ENCODE measurements at regions not wholly inside any gene's neighbourhood (a gene's known extent, or its start where the extent isn't known, plus 50 kb on each side); places are given as distances from the start of the nearest gene placed in this dataset.
"Not testable (repeated sequence)": the region's sequence is repeated elsewhere in the genome, so short reads cannot be mapped to it uniquely, and the experiment has no call there.

DNA sequence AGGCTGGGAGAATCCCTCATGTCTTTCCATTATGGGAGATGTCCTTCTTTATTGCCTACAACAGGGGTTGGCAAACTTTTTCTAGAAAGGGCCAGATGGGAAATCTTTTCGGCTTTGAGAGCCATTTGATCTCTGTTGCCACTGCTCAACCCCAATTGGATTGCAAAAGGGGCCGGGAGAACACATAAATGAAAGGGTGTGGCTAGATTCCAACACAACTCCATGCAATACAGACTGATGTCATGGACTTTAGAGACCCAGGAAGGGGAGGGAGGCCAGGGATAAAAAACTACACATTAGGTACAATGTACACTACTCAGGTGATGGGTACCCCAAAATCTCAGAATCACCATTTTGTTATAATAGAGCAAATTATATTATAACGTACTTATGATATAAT lies 97.6 kb upstream of the SIM2 start:
- DNase-seq (ENCODE audit: low read depth), result no peak

DNA sequence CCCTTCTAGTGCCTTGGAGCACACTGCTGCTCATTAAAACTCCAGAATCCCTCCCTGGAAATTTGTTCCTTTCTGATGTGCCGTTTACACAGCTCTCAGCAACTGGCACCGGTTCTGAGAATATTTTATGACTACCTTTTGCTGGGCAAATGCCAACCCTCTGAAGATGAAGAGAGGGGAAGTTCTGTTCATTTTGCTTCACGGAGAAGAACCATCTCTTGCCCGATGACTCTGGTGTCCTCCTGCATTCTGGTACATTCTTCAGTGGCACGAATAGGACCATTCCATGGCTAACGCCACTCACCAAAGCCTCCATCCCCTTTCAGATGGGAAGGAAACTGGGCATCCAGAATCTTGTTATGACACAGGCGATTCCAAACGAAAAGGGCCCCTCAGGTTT lies 96.2 kb upstream of the SIM2 start:
- no peak for DNase-seq (ENCODE audit: low read depth)

DNA sequence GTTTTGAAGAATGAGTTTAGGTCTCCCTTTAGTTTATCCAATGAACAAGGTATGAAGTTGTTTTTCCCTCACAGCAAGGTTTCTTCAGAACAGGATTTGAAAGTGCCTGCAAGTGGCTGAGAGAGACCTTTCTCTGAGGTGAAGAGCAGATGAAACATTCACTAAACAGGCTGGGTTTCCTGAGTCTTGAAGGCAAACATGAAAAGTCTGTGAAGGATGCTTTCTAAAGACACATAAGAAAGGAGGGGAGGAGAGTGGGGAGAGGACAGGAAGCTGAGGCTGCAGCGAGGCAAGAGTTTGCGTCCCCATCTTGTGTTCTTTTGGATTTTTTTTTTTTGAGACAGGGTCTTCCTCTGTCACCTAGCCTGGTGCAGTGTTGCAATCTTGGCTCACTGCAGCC lies 95.7 kb upstream of the SIM2 start:
- no peak for DNase-seq (ENCODE audit: low read depth)

DNA sequence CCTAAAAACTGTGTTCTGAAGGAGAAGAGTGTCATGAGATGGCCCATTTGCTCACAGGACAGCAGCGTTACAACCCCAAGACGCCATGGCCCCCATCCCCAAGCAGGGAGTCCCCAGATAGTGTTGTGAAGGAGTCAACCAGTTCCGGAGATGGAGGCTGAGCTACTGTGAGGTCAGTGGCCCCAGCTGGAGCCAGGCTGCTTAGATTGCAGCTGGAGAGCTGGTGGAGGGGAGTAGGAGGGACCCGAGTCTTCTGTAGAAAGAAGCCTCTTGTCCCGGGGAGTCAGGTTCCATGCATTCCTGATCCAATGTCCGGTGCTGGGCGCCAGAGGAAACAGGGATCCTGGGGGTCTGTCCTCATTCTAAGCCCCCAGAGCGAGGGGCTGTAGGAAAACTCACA lies 93.5 kb upstream of the SIM2 start:
- no peak for DNase-seq (ENCODE audit: low read depth)

DNA sequence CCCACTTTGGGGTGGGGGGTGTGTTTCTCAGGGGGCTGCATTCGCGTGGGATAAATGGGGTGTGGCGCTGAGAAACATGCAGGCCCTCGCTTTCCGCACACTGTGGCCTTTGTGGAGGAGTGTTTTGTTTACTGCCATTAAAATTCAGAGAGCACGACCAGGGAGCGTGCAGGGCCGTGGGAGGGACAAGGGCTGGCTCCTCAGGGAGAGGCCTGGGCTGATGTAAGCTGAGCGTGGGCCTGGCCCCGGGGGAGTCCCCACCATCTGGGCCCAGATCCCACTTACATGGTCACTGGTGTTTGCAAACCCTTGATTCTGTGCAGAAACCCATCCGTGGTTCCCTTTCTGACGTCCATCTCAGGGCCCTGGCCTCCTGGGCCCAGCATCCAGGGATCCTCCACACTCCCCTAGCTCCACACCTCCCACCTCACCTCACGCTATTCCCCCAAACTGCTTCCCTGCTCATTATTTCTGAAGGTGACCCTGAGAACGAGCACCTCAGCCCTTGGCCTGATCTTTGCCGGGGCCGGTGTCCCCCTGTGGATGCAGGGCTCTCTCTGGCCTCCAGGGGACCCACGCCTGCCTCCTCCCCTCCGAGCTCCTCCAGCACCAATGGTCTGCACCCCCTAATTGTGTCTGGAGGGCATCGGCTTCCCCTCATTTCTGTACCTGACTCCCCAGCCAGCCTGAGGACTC lies 92.5 kb upstream of the SIM2 start:
- DNase-seq (ENCODE audit: low read depth), result no peak

DNA sequence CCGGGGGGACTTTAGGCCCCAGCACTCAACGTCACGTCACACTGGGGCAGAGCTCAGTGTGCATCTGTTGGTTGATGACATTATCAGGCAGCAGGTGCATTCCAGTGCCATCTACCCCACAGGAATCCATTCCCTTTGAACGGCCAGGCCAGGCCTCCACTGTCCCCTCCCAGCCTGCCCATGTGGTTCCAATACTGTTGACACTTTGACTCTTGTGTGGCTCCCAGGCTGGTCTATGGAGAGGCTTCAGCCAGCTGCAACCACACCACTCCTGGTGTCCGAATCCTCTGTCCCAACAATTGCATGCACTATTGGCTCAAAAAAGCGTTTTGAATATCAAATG lies 92.0 kb upstream of the SIM2 start:
- DNase-seq (ENCODE audit: low read depth), result no peak

DNA sequence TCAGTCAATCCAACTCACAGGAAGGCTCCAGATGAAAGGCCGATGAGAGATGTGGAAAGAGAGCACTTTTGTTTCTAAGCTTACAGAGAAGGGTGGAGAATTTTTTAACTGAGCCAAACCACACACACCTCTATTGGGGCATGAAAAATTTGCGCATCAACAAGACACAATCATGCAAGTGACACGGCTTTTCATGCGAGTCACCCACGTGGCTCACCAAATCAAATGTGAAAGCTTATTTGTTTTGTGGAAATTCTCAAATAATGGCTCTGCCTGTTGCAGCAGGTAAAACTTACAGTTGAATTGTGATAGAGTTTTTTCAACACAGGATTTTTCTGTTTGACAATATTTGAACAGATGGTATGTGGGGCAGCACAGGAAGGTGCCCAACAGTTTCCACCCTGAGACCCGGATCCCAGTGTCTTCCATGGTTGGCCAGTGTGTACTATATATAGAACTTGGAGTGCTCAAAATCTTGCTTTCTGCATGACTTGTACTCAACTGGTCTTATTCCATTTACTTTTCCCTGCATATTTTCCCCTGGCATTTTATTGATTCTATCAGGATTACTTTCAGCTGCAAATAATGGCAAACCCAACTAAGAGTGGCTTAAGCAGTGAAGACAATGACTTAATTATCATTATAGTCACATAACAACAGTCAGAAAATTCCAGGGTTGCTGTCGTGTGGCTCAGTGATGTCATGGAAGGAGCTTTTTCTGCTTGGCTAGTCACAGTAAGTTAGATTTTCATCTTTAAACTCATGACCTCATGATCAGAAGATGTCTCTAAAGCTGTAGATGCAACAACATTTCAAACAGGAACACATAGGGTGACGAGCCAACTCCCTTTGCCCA lies 90.6 kb upstream of the SIM2 start:
- no peak for DNase-seq (ENCODE audit: low read depth)

DNA sequence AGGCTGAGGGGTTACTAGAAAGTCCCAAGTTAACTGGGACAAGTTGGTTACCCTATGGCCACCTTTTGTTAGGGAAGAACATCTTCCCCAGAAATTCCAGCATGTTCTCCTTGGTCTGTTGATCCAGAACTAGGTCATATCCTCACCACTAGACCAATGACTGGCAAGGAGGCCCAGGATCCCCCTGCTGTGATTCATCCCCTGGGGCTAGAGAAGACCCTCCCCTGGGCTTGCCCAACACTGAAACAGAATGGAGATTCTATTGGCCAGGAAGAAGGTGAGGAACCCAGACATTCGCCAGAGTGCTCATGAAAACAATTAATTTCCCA lies 90.1 kb upstream of the SIM2 start:
- no peak for DNase-seq (ENCODE audit: low read depth)

DNA sequence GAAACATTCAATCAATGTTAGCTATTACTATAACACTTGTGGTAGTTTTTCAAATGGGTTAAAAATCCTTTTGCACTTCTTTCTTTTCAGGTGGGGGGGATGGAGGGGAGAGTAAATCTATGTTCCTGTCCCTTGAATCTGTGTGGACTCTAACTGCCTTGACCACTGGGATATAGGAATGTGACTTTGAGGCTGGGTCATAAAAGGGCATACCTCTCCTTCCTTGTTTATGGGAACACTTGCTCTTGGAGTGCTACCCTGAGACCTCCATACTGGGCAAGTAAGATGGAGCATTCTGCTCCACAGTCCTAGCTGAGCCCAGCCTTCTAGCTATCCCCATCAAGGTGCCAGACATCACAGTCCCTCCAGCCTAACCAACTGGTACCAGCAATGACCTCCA lies 89.3 kb upstream of the SIM2 start:
- no peak for DNase-seq (ENCODE audit: low read depth)

DNA sequence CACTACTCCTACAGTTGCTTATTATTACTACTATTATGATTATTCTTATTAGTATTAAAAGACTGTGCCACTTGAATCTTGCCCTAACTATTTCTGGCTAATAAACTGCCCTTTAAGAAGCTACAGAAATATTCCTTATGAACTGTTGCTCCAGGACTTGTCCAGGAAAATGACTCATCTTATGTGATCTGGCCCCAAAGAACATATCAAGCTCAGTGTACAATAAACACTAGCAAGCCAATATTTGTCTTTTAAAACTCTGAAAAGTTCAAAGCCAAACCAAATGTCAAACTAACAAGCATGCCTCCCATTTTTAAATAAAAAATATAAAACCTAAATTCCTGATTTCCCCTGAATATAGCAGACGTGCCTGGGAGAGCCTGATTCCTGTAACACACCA lies 88.7 kb upstream of the SIM2 start:
- no peak for DNase-seq (ENCODE audit: low read depth)

DNA sequence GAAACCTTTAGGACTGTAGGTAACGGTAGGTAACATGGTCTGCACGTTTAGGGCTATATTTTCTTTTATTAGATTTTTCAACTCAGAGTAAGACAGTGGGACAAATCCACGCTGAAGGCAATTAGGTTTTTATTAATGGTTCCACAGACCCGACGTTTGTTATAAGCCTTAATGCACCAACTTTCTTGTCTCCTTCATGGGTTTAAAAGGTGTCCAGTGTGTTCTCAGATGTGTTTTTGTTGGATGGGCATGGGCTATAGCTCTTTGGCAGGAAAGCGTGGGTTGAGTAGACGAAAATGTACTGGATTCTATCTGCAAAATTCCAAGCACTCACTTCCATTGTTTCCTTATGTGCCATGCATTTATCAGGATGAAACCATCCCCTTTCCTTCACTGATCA lies 88.0 kb upstream of the SIM2 start:
- DNase-seq (ENCODE audit: low read depth), result no peak

DNA sequence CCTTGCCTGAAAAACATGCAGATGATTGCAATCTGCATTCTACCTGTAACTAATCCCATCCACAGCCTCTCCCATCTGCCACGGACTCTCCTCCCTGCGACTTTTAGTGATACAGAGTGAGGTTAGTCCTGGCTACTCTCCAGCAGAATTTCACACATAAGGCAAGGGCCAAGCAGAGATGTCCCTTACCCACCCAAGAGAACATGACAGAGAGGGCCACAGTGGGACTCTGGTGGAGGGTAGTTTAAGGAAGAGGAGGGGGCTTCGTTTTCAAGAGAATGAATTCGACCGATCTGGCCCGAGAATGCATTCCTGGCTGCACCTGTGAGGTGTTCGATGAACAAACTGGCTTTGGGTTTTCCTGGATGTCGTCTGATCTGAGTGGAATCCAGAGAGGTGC lies 87.5 kb upstream of the SIM2 start:
- no peak for DNase-seq (ENCODE audit: low read depth)

DNA sequence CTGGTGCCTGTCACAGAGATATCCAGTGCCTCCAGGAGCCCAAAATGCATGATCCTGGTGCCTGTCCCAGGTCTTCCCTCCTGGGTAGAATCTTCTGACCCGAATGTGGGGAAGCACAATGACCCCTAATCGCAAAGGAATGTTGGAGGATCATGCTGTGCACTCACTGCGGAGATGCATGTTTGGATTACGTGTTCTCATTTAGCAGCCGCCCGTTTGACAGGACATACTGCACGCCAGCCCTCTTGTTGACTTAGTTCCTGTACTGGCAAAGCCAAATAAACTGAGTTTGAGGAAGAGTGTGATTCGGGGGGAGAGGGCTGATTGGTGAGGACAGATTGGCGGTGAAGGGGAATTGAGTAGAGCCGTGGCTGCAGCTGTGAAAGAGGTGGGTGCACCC lies 85.9 kb upstream of the SIM2 start:
- DNase-seq (ENCODE audit: low read depth), result no peak

DNA sequence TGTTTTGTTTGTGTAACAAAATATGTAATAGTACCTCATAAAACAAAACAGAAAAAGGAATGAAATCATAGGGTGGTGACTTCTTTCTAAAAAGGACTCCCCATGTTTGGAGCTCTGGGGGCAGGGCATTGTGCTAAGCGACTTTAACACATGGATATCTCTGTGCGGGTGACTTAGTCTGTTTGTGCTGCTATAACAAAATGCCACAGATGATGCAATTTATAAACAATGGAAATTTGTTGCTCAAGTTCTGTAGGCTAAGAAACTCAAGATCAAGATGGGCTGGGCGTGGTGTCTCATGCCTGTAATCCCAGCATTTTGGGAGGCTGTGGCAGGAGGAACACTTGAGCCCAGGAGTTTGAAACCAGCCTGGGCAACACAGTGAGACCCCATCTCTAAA lies 85.4 kb upstream of the SIM2 start:
- no peak for DNase-seq (ENCODE audit: low read depth)

DNA sequence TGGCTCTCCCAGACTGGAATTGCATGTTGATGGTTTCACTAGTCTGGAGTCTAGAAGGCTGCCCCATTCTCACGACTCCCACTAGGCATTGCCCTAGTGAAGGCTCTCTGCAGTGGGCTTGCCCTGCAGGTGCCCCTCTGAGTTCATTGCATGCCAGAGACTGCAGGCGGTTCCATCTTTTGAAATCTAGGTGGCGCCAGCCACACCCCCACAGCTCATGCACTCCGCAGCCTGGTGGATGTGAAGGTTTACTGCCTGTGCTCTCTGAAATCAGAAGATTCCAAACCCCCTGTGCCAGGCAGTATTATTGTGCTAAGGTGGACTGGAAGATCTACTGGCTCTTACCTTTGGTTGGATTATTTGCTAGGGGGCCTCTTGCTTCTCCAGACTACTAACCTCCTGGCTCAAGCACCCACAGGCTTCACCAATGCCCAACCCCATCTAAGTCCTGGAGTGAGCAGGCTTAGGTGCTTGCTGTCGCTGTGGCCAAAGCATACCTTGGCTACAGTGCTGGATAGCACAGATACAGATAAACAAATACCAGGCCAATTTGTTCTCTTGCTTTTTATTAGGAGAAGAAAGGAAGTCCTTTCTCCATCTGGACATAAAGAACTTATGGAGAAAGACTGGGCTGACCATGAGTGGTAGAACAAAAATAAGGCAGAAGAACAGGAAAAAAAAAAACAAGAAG lies 83.5 kb upstream of the SIM2 start:
- no peak for DNase-seq (ENCODE audit: low read depth)

DNA sequence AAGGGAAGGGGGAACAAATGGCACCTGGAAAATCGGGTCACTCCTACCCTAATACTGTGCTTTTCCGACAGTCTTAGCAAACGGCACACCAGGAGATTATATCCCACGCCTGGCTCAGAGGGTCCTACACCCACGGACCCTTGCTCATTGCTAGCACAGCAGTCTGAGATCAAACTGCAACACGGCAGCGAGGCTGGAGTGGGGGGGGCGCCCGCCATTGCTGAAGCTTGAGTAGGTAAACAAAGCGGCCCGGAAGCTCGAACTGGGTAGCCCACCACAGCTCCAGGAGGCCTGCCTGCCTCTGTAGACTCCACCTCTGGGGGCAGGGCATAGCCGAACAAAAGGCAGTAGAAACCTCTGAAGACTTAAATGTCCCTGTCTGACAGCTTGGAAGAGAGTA lies 82.1 kb upstream of the SIM2 start:
- not testable (repeated sequence) for DNase-seq (ENCODE audit: low read depth)

DNA sequence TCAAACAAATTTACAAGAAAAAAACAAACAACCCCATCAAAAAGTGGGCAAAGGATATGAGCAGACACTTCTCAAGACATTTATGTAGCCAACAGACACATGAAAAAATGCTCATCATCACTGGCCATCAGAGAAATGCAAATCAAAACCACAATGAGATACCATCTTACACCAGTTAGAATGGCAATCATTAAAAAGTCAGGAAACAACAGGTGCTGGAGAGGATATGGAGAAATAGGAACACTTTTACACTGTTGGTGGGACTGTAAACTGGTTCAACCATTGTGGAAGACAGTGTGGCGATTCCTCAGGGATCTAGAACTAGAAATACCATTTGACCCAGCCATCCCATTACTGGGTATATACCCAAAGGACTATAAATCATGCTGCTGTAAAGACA lies 77.1 kb upstream of the SIM2 start:
- DNase-seq (ENCODE audit: low read depth), result not testable (repeated sequence)

DNA sequence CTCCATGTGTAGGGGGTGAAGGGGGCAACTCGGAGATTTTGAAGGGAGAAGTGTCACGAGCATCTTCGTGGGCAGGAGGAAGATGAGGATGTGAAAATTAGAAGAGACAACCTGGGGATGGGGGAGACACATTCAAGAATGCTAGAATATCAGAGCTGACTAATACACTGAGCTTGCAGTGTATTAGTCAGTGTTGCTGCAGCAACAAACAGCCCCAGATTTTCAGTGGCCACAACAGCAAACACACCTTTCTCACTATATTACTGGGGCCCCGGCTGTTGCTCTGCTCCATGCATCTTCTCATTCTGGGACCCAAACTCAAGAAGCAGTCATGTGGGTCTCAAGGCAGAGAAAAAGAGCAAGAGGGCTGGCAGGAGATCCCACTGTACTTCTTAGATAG lies 74.8 kb upstream of the SIM2 start:
- DNase-seq (ENCODE audit: low read depth), result no peak

DNA sequence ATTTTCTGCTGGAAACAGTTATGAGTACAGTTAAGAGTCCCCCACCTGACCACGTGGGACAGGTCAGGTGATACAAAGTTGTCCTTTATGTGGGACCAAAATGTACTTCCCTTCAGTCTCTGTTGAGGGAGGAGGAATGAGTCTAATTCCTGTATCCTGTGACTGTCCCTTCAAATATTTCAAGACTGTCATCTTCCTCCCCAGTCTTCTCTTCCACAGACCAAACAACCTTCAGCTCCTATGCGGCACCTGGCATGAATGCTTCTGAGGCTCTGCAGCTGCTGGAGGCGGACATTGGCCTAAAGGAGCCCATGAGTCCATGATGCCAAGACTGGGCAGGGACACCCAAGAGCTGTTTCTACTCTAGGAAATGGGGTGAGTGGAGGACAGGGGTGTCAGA lies 72.1 kb upstream of the SIM2 start:
- no peak for DNase-seq (ENCODE audit: low read depth)

DNA sequence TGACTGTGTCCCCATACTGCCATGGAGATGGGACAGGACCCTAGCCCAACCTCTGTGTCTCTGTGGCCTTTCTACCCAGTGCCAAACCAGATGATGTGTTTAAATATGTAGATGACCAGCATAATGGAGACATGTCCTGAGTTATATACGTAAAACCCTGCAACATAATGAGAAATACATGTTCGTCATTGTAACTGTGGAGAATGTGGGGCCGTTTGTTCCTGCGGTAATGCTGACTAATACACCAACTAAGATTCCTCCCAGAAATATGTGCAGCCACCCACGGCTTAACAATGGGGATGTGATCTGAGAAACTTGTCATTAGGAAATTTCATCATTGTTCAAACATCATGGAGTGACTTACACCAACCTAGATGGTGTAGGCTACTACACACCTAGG lies 71.7 kb upstream of the SIM2 start:
- no peak for DNase-seq (ENCODE audit: low read depth)

DNA sequence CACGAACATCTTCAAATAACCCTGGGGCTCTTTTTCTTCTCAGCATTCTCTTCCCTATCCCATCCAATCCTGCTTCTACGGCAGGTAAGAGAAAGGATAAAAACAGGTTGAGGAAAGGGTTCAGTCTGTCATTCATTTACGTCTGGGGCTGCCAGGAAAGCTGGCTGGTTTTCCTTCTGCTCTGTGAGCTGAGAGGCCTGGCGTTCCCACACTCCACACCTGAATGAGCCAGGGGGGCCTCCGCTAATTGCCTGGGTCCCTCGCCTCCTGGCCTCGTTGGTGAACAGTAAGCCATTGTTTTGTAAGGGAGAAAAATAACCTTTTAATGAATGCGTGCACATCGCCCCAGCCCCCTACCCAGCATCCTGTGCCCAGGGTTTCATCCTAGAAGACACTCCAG lies 70.8 kb upstream of the SIM2 start:
- no peak for DNase-seq (ENCODE audit: low read depth)

DNA sequence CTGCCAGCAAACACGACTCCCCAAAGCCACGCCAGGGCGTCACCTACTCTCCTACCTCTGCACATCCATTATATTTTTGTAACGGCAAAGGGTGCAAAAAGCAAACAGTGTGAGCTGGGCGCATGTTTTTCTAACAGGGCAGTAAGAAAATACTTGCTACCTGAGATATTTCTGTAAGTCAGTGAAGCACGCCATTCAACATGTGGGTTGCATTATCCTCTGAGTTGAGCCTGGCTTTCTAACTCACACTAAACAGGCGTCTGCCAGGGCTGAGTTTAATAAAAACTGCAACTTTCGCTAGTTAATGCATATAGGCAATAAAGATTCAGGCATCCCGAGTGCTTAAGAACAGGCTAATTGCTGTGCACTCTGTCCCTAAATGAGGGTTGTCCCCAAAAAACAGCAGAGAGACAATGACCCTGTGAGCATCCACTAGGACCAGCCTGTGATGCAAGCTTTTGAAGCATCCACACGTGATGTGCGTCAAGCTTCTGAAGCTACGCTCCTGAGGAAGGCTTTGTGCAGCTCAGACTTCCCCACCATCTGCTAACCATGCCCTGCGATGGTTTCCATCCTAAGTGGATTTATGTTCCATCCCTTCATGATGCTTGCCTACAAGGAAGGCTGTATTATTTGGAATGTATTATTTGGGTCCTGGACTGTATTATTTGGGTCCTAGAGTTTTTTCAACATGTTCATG lies 70.0 kb upstream of the SIM2 start:
- no peak for DNase-seq (ENCODE audit: low read depth)
